Pancreas (tissue), 10 donors: ENCODE measurements at regions not wholly inside any gene's neighbourhood (a gene's known extent, or its start where the extent isn't known, plus 50 kb on each side); places are given as distances from the start of the nearest gene placed in this dataset.

Experiments
- ATAC-seq, 4 donors: fragments of 200-7000 bp; cut with Tn5 transposase; one replicate each; pipeline versions ENCODE4 v1.8.0 to v1.9.1; 2020; ENCODE audit warnings: mild to moderate bottlenecking in 4 of 4, moderate library complexity in 4 of 4
- DNase-seq, 6 donors: peaks; one replicate each; pipeline ENCODE4 v3.0.0-alpha.2; 2020
- FAIRE-seq: peaks from 2 replicates; lab custom pipeline; 2012; peaks lifted over from hg19 to GRCh38; lab: Jason Lieb, UNC
- H3K27ac ChIP-seq, 4 donors: fragments of 200-600 bp; sonication (generic); 1 replicate in 3 of 4; 2 replicates in 1 of 4; pipeline versions ENCODE4 v1.5.0 to v1.8.0; 2020
- H3K27me3 ChIP-seq, 4 donors: fragments of 200-600 bp; one replicate each; pipeline ENCODE4 v1.8.0; 2021
- H3K36me3 ChIP-seq, 3 donors: fragments of 200-600 bp; sonication (generic) in 1 of 3; one replicate each; pipeline versions ENCODE4 v1.5.0 to v1.8.0; 2020 to 2021
- H3K4me1 ChIP-seq, 3 donors: fragments of 200-600 bp; one replicate each; pipeline ENCODE4 v1.8.0; 2021
- H3K4me3 ChIP-seq, 4 donors: fragments of 200-600 bp; sonication (generic) in 2 of 4; one replicate each; pipeline versions ENCODE4 v1.5.0 to v1.8.0; 2020 to 2021
- H3K9me3 ChIP-seq, 4 donors: fragments of 200-600 bp; one replicate each; pipeline ENCODE4 v1.8.0; 2021
- CTCF ChIP-seq, 4 donors: fragments of 200-600 bp; sonication (generic) in 3 of 4; IDR thresholded peaks; one replicate each; pipeline versions ENCODE4 v1.5.0 to v1.8.0; 2021; ENCODE audit warnings: antibody characterized with exemption in 4 of 4
- WGBS, 2 donors: extraction: QIAGEN DNeasy Blood & Tissue Kit; methylation state at CpG; one replicate each; pipeline ENCODE4 v1.1.7; 2013; 5-methylcytosine and 5-hydroxymethylcytosine counted together
- intact Hi-C, 3 donors: fragments of 100-400 bp; cut with DNase I; formaldehyde crosslinking; loops; one replicate each; pipeline versions ENCODE4 v1.11.1 to v1.14.2; 2022
- donor health status: healthy with polysubstance abuse.
- donor health status: DM: no; HTN: no; CAD: no; lungs with moderate emphysema.
- donor health status: DM: no; HTN: no; CAD: no.
- donor health status: control.
- donor health status: control.
- donor health status: Bipolar disorder and iron deficiency.
- donor health status: DM: yes; HTN: yes; CAD: no.
- donor health status: DM: no; HTN: no; CAD: no.
- donor health status: DM: no; HTN: no; CAD: no.
- donor health status: DM: yes; HTN: yes; CAD: no.

GRCh38 chr9:99724640-99725039 is 97.0 kb upstream of the NR4A3 start:
- H3K27ac ChIP-seq: no peak overlapping the region
- intact Hi-C loops: no loop called here
- H3K36me3 ChIP-seq: no peaks in the 10 kb centered on the region
- H3K27me3 ChIP-seq: no peaks in the 10 kb centered on the region
- no peak for TF ChIP-seq CTCF (IDR thresholded peaks at IDR 0.05)
- H3K4me1 ChIP-seq: no peaks in the 10 kb centered on the region
- no peaks in the 10 kb centered on the region for H3K9me3 ChIP-seq
- no peak overlapping the region for H3K4me3 ChIP-seq
- FAIRE-seq (no peak), DNase-seq (no peak), ATAC-seq (no peak)

GRCh38 chr9:99725852-99726251 is 95.8 kb upstream of the NR4A3 start:
- ATAC-seq (no peak), FAIRE-seq (no peak), DNase-seq (no peak)
- TF ChIP-seq CTCF (IDR thresholded peaks at IDR 0.05): no peak
- Histone ChIP-seq H3K4me1 (no peaks in the 10 kb centered on the region), H3K36me3 (no peaks in the 10 kb centered on the region), H3K4me3 (no peak overlapping the region), H3K27ac (no peak overlapping the region), H3K9me3 (no peaks in the 10 kb centered on the region), H3K27me3 (no peaks in the 10 kb centered on the region)
- intact Hi-C loops: no loop called here

- H3K9me3 ChIP-seq: no peaks in the 10 kb centered on the region
- DNase-seq (no peak), ATAC-seq (no peak), FAIRE-seq (no peak)
- TF ChIP-seq CTCF (IDR thresholded peaks at IDR 0.05): no peak
- no peaks in the 10 kb centered on the region for H3K27me3 ChIP-seq
- no peaks in the 10 kb centered on the region for H3K36me3 ChIP-seq
- H3K27ac ChIP-seq: no peak overlapping the region
- intact Hi-C loops: no loop called here
- H3K4me3 ChIP-seq: no peak overlapping the region
- H3K4me1 ChIP-seq: no peaks in the 10 kb centered on the region
Measured at GRCh38 chr9:99726758-99727157, 94.9 kb upstream of the NR4A3 start.

- H3K4me3 ChIP-seq: no peak overlapping the region
- FAIRE-seq (no peak), DNase-seq (no peak), ATAC-seq (no peak)
- 78 to 89% methylated on average over 2 of the region's 2 CpGs for WGBS, 2 donors
- no peaks in the 10 kb centered on the region for H3K27me3 ChIP-seq
- H3K4me1 ChIP-seq: no peaks in the 10 kb centered on the region
- intact Hi-C loops: no loop called here
- no peaks in the 10 kb centered on the region for H3K36me3 ChIP-seq
- H3K9me3 ChIP-seq: no peaks in the 10 kb centered on the region
- no peak overlapping the region for H3K27ac ChIP-seq
- no peak for TF ChIP-seq CTCF (IDR thresholded peaks at IDR 0.05)
Measured at GRCh38 chr9:99730062-99730461, 91.6 kb upstream of the NR4A3 start.

GRCh38 chr9:99731950-99732349 is 89.7 kb upstream of the NR4A3 start:
- 66 to 81% methylated on average over 2 of the region's 2 CpGs for WGBS, 2 donors

More at GRCh38 chr9:99731950-99732349, 89.7 kb upstream of the NR4A3 start:
- TF ChIP-seq CTCF (IDR thresholded peaks at IDR 0.05): no peak
- H3K9me3 ChIP-seq: no peaks in the 10 kb centered on the region
- no peaks in the 10 kb centered on the region for H3K27me3 ChIP-seq
- no peak for ATAC-seq
- H3K4me1 ChIP-seq: no peaks in the 10 kb centered on the region
- intact Hi-C loops: no loop called here
- H3K27ac ChIP-seq: no peak overlapping the region
- no peak for DNase-seq
- FAIRE-seq: no peak
- no peaks in the 10 kb centered on the region for H3K36me3 ChIP-seq
- no peak overlapping the region for H3K4me3 ChIP-seq
